ENCODE measurements at regions not wholly inside any gene's neighbourhood (a gene's known extent, or its start where the extent isn't known, plus 50 kb on each side); places are given as distances from the start of the nearest gene placed in this dataset.
"Not testable (repeated sequence)": the region's sequence is repeated elsewhere in the genome, so short reads cannot be mapped to it uniquely, and the experiment has no call there.

DNA sequence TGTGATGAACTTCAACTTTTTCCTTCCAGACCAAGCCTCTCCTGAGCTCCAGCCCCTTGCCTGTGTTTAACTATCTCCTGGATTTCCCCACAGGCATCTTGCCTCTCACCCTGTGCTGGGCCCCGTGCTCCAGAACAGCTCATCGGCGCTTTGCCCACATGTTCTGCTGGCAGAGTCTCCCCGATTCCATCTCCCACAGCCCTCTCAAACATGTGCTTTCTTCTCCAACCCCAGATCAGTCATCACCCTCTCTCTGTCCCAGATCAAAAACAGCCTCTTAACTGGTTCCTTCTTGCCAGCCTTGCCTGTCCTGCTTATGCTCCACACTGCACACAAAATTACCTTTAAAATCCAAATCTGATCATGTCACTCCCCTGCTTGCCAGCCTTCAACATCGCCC, 1959.3 kb downstream of the FOXD4L5 start:
- TF ChIP-seq, protein P1, sequence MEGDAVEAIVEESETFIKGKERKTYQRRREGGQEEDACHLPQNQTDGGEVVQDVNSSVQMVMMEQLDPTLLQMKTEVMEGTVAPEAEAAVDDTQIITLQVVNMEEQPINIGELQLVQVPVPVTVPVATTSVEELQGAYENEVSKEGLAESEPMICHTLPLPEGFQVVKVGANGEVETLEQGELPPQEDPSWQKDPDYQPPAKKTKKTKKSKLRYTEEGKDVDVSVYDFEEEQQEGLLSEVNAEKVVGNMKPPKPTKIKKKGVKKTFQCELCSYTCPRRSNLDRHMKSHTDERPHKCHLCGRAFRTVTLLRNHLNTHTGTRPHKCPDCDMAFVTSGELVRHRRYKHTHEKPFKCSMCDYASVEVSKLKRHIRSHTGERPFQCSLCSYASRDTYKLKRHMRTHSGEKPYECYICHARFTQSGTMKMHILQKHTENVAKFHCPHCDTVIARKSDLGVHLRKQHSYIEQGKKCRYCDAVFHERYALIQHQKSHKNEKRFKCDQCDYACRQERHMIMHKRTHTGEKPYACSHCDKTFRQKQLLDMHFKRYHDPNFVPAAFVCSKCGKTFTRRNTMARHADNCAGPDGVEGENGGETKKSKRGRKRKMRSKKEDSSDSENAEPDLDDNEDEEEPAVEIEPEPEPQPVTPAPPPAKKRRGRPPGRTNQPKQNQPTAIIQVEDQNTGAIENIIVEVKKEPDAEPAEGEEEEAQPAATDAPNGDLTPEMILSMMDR (IDR thresholded peaks at IDR 0.05; ENCODE audit: poor library complexity, severe bottlenecking): not testable (repeated sequence)
- not testable (repeated sequence) for TF ChIP-seq POLR2AphosphoS5 (IDR thresholded peaks at IDR 0.05); SMC3 (conservative IDR thresholded peaks at IDR 0.05; ENCODE audit: poor library complexity); RAD21 (conservative IDR thresholded peaks at IDR 0.05); TAF1 (IDR thresholded peaks at IDR 0.05; ENCODE audit: low read depth)
